GM12878 (cell line): ENCODE measurements at regions not wholly inside any gene's neighbourhood (a gene's known extent, or its start where the extent isn't known, plus 50 kb on each side); places are given as distances from the start of the nearest gene placed in this dataset.

Source experiments
- ATAC-seq: fragments of 200-7000 bp; cut with Tn5 transposase; 3 replicates; pipeline ENCODE4 v1.9.1; 2020; ENCODE audit warnings: mild to moderate bottlenecking, moderate library complexity
- BruUV-seq: library from RNA; stranded (reverse); fragments of 400-500 nt; replicated peaks from 2 replicates; lab custom pipeline; 2021; lab: Mats Ljungman, UMichigan
- CTCF ChIA-PET: fragments of 300-600 bp; sonication (Branson Sonifier 250); formaldehyde crosslinking; extraction: SDS; loops from one replicate; lab custom pipeline; 2021; ENCODE audit warnings: inconsistent platforms; lab: Yijun Ruan, JAX
- POLR2A ChIA-PET: fragments of 350-600 bp; formaldehyde crosslinking; extraction: SDS; loops from one replicate; lab custom pipeline; 2021; ENCODE audit warnings: inconsistent platforms; lab: Charles Lee
- RAD21 ChIA-PET: fragments of 300-600 bp; sonication (Branson Sonifier 250); formaldehyde crosslinking; loops from one replicate; lab custom pipeline; 2023; ENCODE audit warnings: antibody characterized with exemption; ENCODE audit not compliant: unreplicated experiment; lab: Charles Lee
- SMC1A ChIA-PET: fragments of 300-600 bp; sonication (Branson Sonifier 250); formaldehyde crosslinking; loops from one replicate; lab custom pipeline; 2023; ENCODE audit not compliant: unreplicated experiment, uncharacterized antibody; lab: Charles Lee
- DNase-seq: peaks from one replicate; pipeline ENCODE4 v3.0.0-alpha.2; 2011; ENCODE audit warnings: low read depth, low spot score
- FAIRE-seq: peaks from 3 replicates; lab custom pipeline; 2011; peaks lifted over from hg19 to GRCh38; lab: Jason Lieb, UNC
- H2AFZ ChIP-seq: 2 replicates; pipeline ENCODE4 v1.6.0; 2011; ENCODE audit warnings: low read depth, low read length, control low read depth; ENCODE audit not compliant: control insufficient read depth
- H3K27ac ChIP-seq: 2 replicates; pipeline ENCODE4 v1.5.1; 2011; ENCODE audit warnings: control low read depth; ENCODE audit not compliant: control insufficient read depth, insufficient read depth
- H3K27me3 ChIP-seq, 2 experiments: replicated peaks in 1 of 2; 2 replicates each; pipeline versions ENCODE4 v1.6.0 to v1.6.1; 2011; ENCODE audit warnings: low read length in 1 of 2; ENCODE audit not compliant: control insufficient read depth in 2 of 2, insufficient read depth in 2 of 2
- H3K36me3 ChIP-seq, 2 experiments: 2 replicates each; pipeline ENCODE4 v1.5.1; 2011; ENCODE audit warnings: low read length in 1 of 2; ENCODE audit not compliant: control insufficient read depth in 2 of 2, insufficient read depth in 2 of 2
- H3K4me1 ChIP-seq: 2 replicates; pipeline ENCODE4 v1.6.1; 2011; ENCODE audit warnings: mild to moderate bottlenecking, low read length, moderate library complexity, mixed read lengths; ENCODE audit not compliant: control insufficient read depth, insufficient read depth
- H3K4me2 ChIP-seq: 2 replicates; pipeline ENCODE4 v1.6.0; 2011; ENCODE audit warnings: control low read depth; ENCODE audit not compliant: control insufficient read depth, insufficient read depth
- H3K4me3 ChIP-seq: fragments of 200-600 bp; sonication (generic); 2 replicates; pipeline ENCODE4 v1.5.1; 2016
- H3K79me2 ChIP-seq: 2 replicates; pipeline ENCODE4 v1.6.0; 2011; ENCODE audit warnings: low read length; ENCODE audit not compliant: control insufficient read depth, insufficient read depth
- H3K9ac ChIP-seq: 2 replicates; pipeline ENCODE4 v1.8.0; 2011; ENCODE audit warnings: low read length, control low read depth, mixed read lengths; ENCODE audit not compliant: control insufficient read depth, insufficient read depth
- H3K9me3 ChIP-seq: replicated peaks from 3 replicates; pipeline ENCODE4 v1.5.1; 2011; ENCODE audit warnings: mild to moderate bottlenecking, low read length; ENCODE audit not compliant: control insufficient read depth, insufficient read depth
- H4K20me1 ChIP-seq: 2 replicates; pipeline ENCODE4 v1.6.0; 2011; ENCODE audit not compliant: control insufficient read depth, insufficient read depth
- ATF7 ChIP-seq: fragments of 450-650 bp; IDR thresholded peaks from 2 replicates; pipeline ENCODE4 v1.6.1; 2016; ENCODE audit warnings: low read depth, mild to moderate bottlenecking
- BACH1 ChIP-seq: fragments of 450-650 bp; IDR thresholded peaks from 2 replicates; pipeline ENCODE4 v1.6.1; 2017; ENCODE audit warnings: mild to moderate bottlenecking, borderline replicate concordance
- CBFB ChIP-seq: IDR thresholded peaks from 2 replicates; pipeline ENCODE4 v1.6.1; 2016; ENCODE audit warnings: antibody characterized with exemption, low read depth
- CBX3 ChIP-seq: fragments of 200-600 bp; sonication (generic); IDR thresholded peaks from 2 replicates; pipeline ENCODE4 v1.6.1; 2016; ENCODE audit warnings: low read depth, borderline replicate concordance
- DPF2 ChIP-seq: fragments of 450-650 bp; IDR thresholded peaks from 2 replicates; pipeline ENCODE4 v1.6.1; 2017; ENCODE audit warnings: mild to moderate bottlenecking
- GABPA ChIP-seq: IDR thresholded peaks from 2 replicates; pipeline ENCODE4 v1.6.1; 2014; ENCODE audit warnings: antibody characterized with exemption, low read depth, mild to moderate bottlenecking, inconsistent platforms
- HDAC2 ChIP-seq: fragments of 200-600 bp; sonication (generic); IDR thresholded peaks from 2 replicates; pipeline ENCODE4 v1.6.1; 2017
- HDGF ChIP-seq: fragments of 450-650 bp; IDR thresholded peaks from 2 replicates; pipeline ENCODE4 v1.6.1; 2016; ENCODE audit warnings: antibody characterized with exemption
- MTA2 ChIP-seq: fragments of 450-650 bp; IDR thresholded peaks from 2 replicates; pipeline ENCODE4 v1.6.1; 2016; ENCODE audit warnings: low read depth, mild to moderate bottlenecking, moderate library complexity
- MYB ChIP-seq: fragments of 150-350 bp; IDR thresholded peaks from 2 replicates; pipeline ENCODE4 v1.6.1; 2014; ENCODE audit warnings: mild to moderate bottlenecking, low read depth, low read length, borderline replicate concordance
- NFIC ChIP-seq: IDR thresholded peaks from 2 replicates; pipeline ENCODE4 v1.6.1; 2012; ENCODE audit warnings: low read depth, mild to moderate bottlenecking, inconsistent platforms, low read length, moderate library complexity
- PML ChIP-seq: IDR thresholded peaks from 2 replicates; pipeline ENCODE4 v1.6.1; 2012; ENCODE audit warnings: low read length, inconsistent platforms
- RELA ChIP-seq: fragments of 450-650 bp; IDR thresholded peaks from 2 replicates; pipeline ENCODE4 v1.8.0; 2014; ENCODE audit warnings: borderline replicate concordance; ENCODE audit not compliant: partially characterized antibody
- SKIL ChIP-seq: fragments of 450-650 bp; IDR thresholded peaks from 2 replicates; pipeline ENCODE4 v1.6.1; 2017; ENCODE audit warnings: mild to moderate bottlenecking, low read depth, inconsistent platforms; ENCODE audit not compliant: poor library complexity, severe bottlenecking
- ZNF384 ChIP-seq: IDR thresholded peaks from 2 replicates; pipeline ENCODE4 v1.6.1; 2012; ENCODE audit warnings: low read depth, mild to moderate bottlenecking, low read length, improper control_type of control experiment, borderline replicate concordance
- WGBS: methylation state at CpG from one replicate; pipeline ENCODE4 v1.1.6; 2016; ENCODE audit warnings: low lambda C conversion rate; ENCODE audit not compliant: insufficient replicate concordance, insufficient coverage; ENCODE audit errors: missing lambda C conversion rate; 5-methylcytosine and 5-hydroxymethylcytosine counted together
- in situ Hi-C: fragments of 300-500 bp; cut with MboI; formaldehyde crosslinking; loops from 9 replicates; pipeline ENCODE4 v1.14.3; 2018; ENCODE audit warnings: mixed read lengths
- intact Hi-C: fragments of 100-400 bp; cut with micrococcal nuclease; formaldehyde crosslinking; loops from one replicate; pipeline ENCODE4 v1.14.2; 2022; ENCODE audit not compliant: unreplicated experiment
- TF ChIP-seq, protein P1 (sequence below): fragments of 450-650 bp; IDR thresholded peaks from 2 replicates; pipeline ENCODE4 v1.6.1; 2017; ENCODE audit warnings: antibody characterized with exemption, mild to moderate bottlenecking, moderate library complexity
- TF ChIP-seq, protein P2 (sequence below): IDR thresholded peaks from 2 replicates; pipeline ENCODE4 v1.6.1; 2012; ENCODE audit warnings: low read length, inconsistent platforms
- TF ChIP-seq, protein P3 (sequence below): fragments of 150-350 bp; IDR thresholded peaks from 2 replicates; pipeline ENCODE4 v1.6.1; 2016; ENCODE audit warnings: low read depth, low read length

- no peaks in the 10 kb centered on the region for H3K27me3 ChIP-seq
- POLR2A ChIA-PET: no interaction called here
Measured at GRCh38 chr1:14282707-14283106, 315.8 kb upstream of the KAZN start.

More at GRCh38 chr1:14282707-14283106, 315.8 kb upstream of the KAZN start:
- Histone ChIP-seq H3K79me2 (no peaks in the 10 kb centered on the region), H3K4me3 (no peak overlapping the region), H3K4me1 (no peaks in the 10 kb centered on the region), H3K4me2 (no peak overlapping the region), H2AFZ (no peak overlapping the region), H3K9ac (no peak overlapping the region), H3K27ac (no peak overlapping the region), H3K9me3 (no peaks in the 10 kb centered on the region), H3K36me3 (no peaks in the 10 kb centered on the region), H4K20me1 (no peaks in the 10 kb centered on the region)
- no TSS peak for BruUV-seq
- FAIRE-seq: no peak
- WGBS: 2% methylated on average over 7 of the region's 7 CpGs
- no peak for DNase-seq
- RAD21 ChIA-PET: no interaction called here
- in situ Hi-C loops (no loop called here), intact Hi-C loops (no loop called here)
- no peak for ATAC-seq
- SMC1A ChIA-PET: no interaction called here
- TF ChIP-seq RELA: no peak
- TF ChIP-seq, protein P1, sequence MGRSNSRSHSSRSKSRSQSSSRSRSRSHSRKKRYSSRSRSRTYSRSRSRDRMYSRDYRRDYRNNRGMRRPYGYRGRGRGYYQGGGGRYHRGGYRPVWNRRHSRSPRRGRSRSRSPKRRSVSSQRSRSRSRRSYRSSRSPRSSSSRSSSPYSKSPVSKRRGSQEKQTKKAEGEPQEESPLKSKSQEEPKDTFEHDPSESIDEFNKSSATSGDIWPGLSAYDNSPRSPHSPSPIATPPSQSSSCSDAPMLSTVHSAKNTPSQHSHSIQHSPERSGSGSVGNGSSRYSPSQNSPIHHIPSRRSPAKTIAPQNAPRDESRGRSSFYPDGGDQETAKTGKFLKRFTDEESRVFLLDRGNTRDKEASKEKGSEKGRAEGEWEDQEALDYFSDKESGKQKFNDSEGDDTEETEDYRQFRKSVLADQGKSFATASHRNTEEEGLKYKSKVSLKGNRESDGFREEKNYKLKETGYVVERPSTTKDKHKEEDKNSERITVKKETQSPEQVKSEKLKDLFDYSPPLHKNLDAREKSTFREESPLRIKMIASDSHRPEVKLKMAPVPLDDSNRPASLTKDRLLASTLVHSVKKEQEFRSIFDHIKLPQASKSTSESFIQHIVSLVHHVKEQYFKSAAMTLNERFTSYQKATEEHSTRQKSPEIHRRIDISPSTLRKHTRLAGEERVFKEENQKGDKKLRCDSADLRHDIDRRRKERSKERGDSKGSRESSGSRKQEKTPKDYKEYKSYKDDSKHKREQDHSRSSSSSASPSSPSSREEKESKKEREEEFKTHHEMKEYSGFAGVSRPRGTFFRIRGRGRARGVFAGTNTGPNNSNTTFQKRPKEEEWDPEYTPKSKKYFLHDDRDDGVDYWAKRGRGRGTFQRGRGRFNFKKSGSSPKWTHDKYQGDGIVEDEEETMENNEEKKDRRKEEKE: no peak
- TF ChIP-seq, protein P2, sequence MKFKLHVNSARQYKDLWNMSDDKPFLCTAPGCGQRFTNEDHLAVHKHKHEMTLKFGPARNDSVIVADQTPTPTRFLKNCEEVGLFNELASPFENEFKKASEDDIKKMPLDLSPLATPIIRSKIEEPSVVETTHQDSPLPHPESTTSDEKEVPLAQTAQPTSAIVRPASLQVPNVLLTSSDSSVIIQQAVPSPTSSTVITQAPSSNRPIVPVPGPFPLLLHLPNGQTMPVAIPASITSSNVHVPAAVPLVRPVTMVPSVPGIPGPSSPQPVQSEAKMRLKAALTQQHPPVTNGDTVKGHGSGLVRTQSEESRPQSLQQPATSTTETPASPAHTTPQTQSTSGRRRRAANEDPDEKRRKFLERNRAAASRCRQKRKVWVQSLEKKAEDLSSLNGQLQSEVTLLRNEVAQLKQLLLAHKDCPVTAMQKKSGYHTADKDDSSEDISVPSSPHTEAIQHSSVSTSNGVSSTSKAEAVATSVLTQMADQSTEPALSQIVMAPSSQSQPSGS: no peak
- no peak for TF ChIP-seq ATF7
- TF ChIP-seq, protein P3, sequence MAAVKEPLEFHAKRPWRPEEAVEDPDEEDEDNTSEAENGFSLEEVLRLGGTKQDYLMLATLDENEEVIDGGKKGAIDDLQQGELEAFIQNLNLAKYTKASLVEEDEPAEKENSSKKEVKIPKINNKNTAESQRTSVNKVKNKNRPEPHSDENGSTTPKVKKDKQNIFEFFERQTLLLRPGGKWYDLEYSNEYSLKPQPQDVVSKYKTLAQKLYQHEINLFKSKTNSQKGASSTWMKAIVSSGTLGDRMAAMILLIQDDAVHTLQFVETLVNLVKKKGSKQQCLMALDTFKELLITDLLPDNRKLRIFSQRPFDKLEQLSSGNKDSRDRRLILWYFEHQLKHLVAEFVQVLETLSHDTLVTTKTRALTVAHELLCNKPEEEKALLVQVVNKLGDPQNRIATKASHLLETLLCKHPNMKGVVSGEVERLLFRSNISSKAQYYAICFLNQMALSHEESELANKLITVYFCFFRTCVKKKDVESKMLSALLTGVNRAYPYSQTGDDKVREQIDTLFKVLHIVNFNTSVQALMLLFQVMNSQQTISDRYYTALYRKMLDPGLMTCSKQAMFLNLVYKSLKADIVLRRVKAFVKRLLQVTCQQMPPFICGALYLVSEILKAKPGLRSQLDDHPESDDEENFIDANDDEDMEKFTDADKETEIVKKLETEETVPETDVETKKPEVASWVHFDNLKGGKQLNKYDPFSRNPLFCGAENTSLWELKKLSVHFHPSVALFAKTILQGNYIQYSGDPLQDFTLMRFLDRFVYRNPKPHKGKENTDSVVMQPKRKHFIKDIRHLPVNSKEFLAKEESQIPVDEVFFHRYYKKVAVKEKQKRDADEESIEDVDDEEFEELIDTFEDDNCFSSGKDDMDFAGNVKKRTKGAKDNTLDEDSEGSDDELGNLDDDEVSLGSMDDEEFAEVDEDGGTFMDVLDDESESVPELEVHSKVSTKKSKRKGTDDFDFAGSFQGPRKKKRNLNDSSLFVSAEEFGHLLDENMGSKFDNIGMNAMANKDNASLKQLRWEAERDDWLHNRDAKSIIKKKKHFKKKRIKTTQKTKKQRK: no peak
- no peak for TF ChIP-seq CBFB
- no peak for TF ChIP-seq ZNF384
- TF ChIP-seq HDGF: no peak
- TF ChIP-seq PML: no peak
- no peak for TF ChIP-seq GABPA
- no peak for TF ChIP-seq CBX3
- TF ChIP-seq BACH1: no peak
- TF ChIP-seq DPF2: no peak
- no peak for TF ChIP-seq SKIL
- TF ChIP-seq MTA2: no peak
- no peak for TF ChIP-seq HDAC2
- no peak for TF ChIP-seq NFIC
- TF ChIP-seq MYB: no peak
- CTCF ChIA-PET: no interaction called here
